HG03520 (cell line): ENCODE measurements at regions not wholly inside any gene's neighbourhood (a gene's known extent, or its start where the extent isn't known, plus 50 kb on each side); places are given as distances from the start of the nearest gene placed in this dataset.

Experiments
- ATAC-seq: cut with Tn5 transposase; IDR thresholded peaks from one replicate; pipeline ENCODE4 v1.9.1; 2021; ENCODE audit warnings: mild to moderate bottlenecking, moderate library complexity; ENCODE audit not compliant: unreplicated experiment

GRCh38 chr13:97134364-97135095 lies 87.6 kb upstream of the MBNL2 start:
- ATAC-seq = no peak

- ATAC-seq = no peak
These were observed 86.2 kb upstream of the MBNL2 start for GRCh38 chr13:97135883-97136282.

GRCh38 chr13:97136418-97136817 lies 85.7 kb upstream of the MBNL2 start:
- ATAC-seq = no peak

- ATAC-seq = no peak
These were observed 82.4 kb upstream of the MBNL2 start for GRCh38 chr13:97139691-97140090.

GRCh38 chr13:97140131-97140530 lies 82.0 kb upstream of the MBNL2 start:
- no peak for ATAC-seq

- ATAC-seq = no peak
These were observed 81.5 kb upstream of the MBNL2 start for GRCh38 chr13:97140611-97141010.

GRCh38 chr13:97141097-97141496 lies 81.0 kb upstream of the MBNL2 start:
- no peak for ATAC-seq

- ATAC-seq = peak; percentile 98
These were observed 80.5 kb upstream of the MBNL2 start for GRCh38 chr13:97141564-97142005.

GRCh38 chr13:97142452-97142851 lies 79.7 kb upstream of the MBNL2 start:
- no peak for ATAC-seq

GRCh38 chr13:97145057-97145456 lies 77.1 kb upstream of the MBNL2 start:
- no peak for ATAC-seq

GRCh38 chr13:97148894-97149293 lies 73.2 kb upstream of the MBNL2 start:
- no peak for ATAC-seq

GRCh38 chr13:97160421-97160820 lies 61.7 kb upstream of the MBNL2 start:
- ATAC-seq = no peak

- ATAC-seq = no peak
These were observed 60.4 kb upstream of the MBNL2 start for GRCh38 chr13:97161582-97162231.

GRCh38 chr13:97165502-97166425 lies 56.4 kb upstream of the MBNL2 start:
- no peak for ATAC-seq

GRCh38 chr13:97171136-97171535 lies 51.0 kb upstream of the MBNL2 start:
- ATAC-seq = no peak
